ENCODE measurements at regions not wholly inside any gene's neighbourhood (a gene's known extent, or its start where the extent isn't known, plus 50 kb on each side); places are given as distances from the start of the nearest gene placed in this dataset.
"Not testable (repeated sequence)": the region's sequence is repeated elsewhere in the genome, so short reads cannot be mapped to it uniquely, and the experiment has no call there.

GRCh38 chr2:228793116-228793515, 478.0 kb downstream of the PID1 start:
- no peak for DNase-seq (ENCODE audit: low read depth)

DNA sequence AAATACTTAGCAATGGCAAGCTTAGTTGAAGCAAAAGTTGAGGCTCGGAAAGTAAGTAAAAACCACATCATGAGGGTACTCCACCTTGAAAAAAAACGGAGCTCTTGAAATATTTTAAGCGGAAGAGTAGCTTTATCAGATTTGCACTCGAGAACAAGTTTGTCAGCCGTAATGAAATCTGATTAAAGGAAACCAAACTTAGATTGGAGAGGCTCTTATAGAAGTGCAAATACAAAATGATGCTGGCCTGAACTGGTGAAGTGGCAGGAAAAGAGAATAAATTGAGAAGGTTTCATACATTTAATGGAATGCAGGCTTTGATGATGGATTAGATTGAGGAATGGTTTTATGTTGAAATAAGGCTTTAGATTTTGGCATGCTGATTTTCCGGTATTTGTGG, 484.2 kb downstream of the PID1 start:
- DNase-seq (ENCODE audit: low read depth) = no peak

DNA sequence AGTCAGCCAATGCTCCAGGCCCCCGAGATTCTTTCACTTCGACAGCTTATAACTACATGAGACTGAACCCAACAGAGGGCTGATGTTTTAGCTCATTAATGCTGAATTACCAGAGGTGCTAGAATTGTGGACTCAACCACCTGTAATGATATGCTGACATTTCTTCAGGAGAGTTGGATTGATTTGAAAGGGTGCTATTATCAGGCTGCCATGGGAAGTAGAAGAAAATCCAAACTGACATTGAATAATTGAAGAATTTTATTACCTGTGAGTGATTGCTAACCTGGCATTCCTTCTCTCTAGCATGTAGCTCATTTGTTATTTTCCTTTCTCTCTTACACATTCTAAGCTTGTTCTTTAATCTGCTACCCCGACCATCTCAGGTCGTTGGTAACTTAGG, 488.8 kb downstream of the PID1 start:
- DNase-seq (ENCODE audit: low read depth) = no peak

GRCh38 chr2:228777855-228778355, 493.2 kb downstream of the PID1 start:
- peak; percentile 10 for DNase-seq (ENCODE audit: low read depth)

DNA sequence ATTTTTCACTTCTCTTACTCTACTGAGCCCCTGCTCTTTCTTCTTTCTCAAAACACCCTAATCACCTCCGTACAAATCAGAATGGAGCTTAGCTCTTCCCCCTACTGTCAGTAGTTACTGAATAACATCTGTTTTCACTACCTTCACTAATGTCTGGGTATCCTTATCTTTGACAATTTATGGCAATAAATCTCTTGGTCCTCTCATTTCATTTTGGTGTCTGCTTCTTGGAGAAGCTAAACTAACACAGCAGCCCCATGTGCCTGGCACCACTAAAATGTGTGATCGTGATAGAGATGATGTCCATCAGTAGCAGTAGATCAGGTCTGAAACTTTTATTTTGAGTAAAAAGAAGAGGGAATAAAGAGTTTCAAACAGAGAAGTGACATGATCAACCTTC, 496.5 kb downstream of the PID1 start:
- DNase-seq (ENCODE audit: low read depth) = no peak

- DNase-seq (ENCODE audit: low read depth) = peak; percentile 7
Measured at GRCh38 chr2:228771774-228772173, 499.3 kb downstream of the PID1 start.

- no peak for DNase-seq (ENCODE audit: low read depth)
Measured at GRCh38 chr2:228771315-228771714, 499.8 kb downstream of the PID1 start.

DNA sequence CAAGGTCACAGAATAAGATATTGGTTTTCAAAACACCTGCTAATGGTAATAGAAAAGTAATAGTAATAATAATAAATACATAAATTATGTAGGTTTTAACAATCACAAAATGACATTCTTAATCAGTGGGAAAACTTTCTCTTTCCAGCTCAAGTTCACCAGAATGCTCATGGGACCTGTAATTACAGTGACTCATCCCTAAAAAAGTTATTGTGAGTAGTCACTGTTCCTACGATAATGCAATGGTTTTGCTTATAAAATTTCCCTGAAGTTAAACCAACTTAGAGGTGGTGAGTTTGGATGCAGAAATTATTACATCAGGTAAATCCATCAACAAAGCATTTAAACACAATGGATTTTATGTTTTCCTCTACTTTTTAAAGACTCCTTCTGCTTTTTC, 502.3 kb downstream of the PID1 start:
- peak; percentile 84 for DNase-seq (ENCODE audit: low read depth)

DNA sequence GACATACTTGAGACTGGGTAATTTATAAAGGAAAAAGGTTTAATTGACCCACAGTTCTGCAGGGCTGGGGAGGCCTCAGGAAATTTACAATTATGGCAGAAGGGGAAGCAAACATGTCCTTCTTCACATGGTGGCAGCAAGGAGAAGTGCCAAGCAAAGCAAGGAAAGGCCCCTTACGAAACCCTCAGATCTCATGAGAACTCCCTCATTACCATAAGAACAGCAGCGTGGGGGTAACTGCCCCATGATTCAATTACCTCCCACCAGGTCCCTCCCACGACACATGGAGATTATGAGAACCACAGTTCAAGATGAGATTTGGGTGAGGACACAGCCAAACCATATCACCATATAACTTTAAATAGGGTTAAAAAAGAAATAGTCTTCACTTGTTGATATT, 502.9 kb downstream of the PID1 start:
- DNase-seq (ENCODE audit: low read depth) = not testable (repeated sequence)

DNA sequence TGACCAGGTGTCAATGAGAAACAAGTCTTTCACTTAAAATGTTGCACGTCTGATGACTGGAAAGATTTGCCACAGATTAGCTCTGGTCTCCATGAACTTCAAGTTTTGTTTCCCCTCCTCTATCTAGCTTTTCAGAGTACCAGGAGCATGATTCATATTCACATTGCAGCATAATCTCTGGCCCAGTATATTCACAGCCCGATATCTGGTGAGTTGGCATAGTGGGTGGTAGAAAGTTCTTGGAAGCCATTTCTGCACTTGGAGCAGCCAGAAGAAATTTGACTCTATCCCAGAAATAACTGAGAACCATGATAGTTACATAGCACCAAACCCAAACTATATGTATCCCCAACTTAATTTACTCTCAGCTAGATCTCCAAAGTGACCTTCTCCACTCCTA, 503.9 kb downstream of the PID1 start:
- DNase-seq (ENCODE audit: low read depth) = peak; percentile 68

GRCh38 chr2:228763379-228763981, 507.6 kb downstream of the PID1 start:
- DNase-seq (ENCODE audit: low read depth) = no peak

DNA sequence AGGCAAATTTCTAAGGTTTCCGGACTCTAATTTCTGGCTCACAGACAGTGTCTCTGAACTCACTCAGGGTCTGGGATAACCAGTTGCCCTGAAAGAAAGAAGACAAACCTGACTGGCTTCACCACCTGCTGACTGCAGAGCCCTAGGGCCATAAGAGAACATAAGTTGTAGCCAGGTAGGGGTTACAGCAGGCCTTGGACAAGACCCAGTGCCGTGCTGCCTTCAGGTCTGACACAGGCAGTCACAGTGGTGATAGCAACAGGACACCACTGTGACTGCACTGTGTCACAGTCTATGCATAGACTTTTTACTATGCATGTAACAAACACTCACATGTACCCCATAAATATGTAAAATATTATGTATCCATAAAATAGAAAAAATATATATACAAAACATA, 508.5 kb downstream of the PID1 start:
- DNase-seq (ENCODE audit: low read depth) = no peak

GRCh38 chr2:228755661-228756060, 515.4 kb downstream of the PID1 start:
- DNase-seq (ENCODE audit: low read depth) = not testable (repeated sequence)

- DNase-seq (ENCODE audit: low read depth) = no peak
Measured at GRCh38 chr2:228747483-228747882, 523.6 kb downstream of the PID1 start.

DNA sequence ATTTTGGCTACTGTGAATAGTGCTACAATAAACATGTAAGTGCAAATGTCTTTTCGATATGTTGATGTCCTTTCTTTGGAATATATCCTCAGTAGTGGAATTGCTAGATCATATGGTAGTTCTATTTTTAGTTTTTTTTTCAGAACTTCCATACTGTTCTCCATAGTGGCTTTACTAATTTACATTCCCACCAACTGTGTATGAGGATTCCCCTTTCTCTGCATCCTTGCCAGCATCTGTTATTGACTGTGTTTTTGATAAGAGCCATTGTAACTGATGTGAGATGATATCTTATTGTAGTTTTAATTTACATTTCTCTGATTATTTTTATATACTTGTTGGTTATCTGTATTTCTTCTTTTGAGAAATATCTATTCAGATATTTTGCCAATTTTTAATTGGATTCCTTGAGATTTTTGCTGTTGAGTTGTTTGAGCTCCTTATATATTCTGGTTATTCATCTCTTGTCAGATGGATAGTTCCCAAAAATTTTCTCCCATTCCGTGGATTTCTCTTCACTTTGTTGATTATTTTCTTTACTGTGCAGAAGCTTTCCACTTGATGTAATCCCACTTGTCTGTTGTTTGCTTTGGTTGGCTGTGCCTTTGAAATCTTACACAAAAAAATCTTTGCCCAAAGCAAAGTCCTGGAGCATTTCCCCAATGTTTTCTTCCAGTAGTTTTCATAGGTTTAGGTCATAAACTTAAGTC, 532.3 kb downstream of the PID1 start:
- DNase-seq (ENCODE audit: low read depth) = no peak

- peak; percentile 14 for DNase-seq (ENCODE audit: low read depth)
Measured at GRCh38 chr2:228735697-228736096, 535.4 kb downstream of the PID1 start.

DNA sequence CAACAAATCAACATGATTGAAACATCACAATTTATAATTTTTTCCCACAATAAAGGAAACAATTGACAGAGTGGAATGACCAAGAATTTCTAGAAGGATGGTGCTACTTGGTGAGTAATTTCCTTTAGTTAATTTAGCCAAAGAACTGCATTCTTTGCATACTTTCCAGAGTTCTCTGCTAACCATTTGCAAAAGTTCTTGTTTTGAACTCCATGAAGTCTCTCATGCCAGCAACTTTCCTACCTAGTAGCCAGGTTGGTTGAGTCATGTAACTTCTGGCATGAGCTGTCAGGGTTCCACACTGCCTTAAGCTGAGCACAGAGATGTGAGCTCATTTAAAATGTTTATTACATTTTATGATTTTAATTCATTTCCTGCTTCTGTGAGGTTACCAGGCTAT, 539.6 kb downstream of the PID1 start:
- peak; percentile 95 for DNase-seq (ENCODE audit: low read depth)

GRCh38 chr2:228728961-228729360, 542.1 kb downstream of the PID1 start:
- DNase-seq (ENCODE audit: low read depth) = peak; percentile 10

GRCh38 chr2:228725031-228725430, 543.5 kb upstream of the SPHKAP start:
- DNase-seq (ENCODE audit: low read depth) = no peak

GRCh38 chr2:228723599-228723998, 542.1 kb upstream of the SPHKAP start:
- DNase-seq (ENCODE audit: low read depth) = no peak

DNA sequence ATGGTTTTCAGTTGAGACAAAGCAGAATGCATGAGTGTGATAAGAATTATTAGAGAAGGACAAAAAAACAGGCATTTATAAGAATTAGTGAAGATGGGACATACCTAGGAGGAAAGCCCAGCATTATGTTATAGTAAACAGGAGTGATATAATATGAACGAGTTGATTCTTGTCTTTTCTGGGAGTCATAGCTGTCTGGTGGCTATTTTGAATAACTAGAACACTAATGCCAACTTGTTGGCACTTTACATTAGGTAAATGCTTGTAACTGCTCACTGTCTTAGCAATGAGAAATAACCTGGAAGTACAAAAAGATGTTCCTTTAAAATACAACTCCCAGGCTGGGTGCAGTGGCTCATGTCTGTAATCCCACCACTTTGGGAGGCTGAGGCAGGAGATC, 540.8 kb upstream of the SPHKAP start:
- no peak for DNase-seq (ENCODE audit: low read depth)

DNA sequence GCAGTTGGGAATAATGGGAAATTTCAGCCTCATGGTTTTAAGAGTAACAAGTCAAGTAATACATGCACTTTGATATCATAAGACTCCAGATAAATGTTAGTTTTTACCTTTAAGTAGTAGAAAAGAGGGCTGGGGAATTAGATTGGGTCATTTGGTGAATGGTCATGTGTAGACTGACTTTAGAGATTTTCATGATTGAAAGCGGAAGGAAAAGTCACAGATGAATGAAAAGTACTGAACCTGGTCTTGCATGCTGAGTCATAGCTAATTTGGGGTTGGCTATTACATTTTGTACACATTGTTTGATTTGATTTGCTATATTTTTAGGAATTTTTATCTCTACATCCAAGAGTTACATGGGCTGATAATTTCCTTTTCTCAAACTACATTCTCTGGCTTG, 539.4 kb upstream of the SPHKAP start:
- no peak for DNase-seq (ENCODE audit: low read depth)

DNA sequence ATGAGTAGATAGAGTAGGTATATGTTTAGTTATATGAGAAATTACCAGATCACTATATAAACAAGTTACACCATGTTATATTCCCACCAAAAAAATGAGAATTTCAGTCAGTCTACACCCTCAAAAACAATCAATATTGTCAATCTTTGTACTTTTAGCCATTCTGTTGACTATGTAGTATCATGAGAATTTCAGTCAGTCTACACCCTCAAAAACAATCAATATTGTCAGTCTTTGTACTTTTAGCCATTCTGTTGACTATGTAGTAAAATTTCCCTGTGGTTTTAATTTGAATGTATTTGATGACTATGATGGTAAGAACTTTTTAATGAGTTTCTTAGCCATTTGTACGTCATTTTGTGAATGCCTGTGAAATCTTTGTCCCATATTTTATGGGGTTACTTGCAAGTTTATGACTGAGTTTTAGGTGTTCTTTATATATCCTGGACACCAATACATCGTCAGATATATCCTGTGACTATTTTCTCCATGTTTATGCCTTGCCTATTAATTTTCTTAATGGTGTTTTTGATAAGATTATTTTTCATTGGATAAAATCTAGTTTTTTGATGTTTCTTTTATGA, 528.4 kb upstream of the SPHKAP start:
- no peak for DNase-seq (ENCODE audit: low read depth)
